ENCODE measurements at regions not wholly inside any gene's neighbourhood (a gene's known extent, or its start where the extent isn't known, plus 50 kb on each side); places are given as distances from the start of the nearest gene placed in this dataset.

- ATAC-seq: no peak
- no peak for TF ChIP-seq ZC3H10 (CRISPR knock-in tag; IDR thresholded peaks at IDR 0.05)
- no peak for TF ChIP-seq TSHZ2 (CRISPR knock-in tag; IDR thresholded peaks at IDR 0.05)
- no peak for TF ChIP-seq ZFP3 (CRISPR knock-in tag; IDR thresholded peaks at IDR 0.05)
- no peak for TF ChIP-seq ZNF8 (CRISPR knock-in tag; IDR thresholded peaks at IDR 0.05)
- TF ChIP-seq BACH2 (CRISPR knock-in tag; IDR thresholded peaks at IDR 0.05; ENCODE audit: borderline replicate concordance): no peak
- TF ChIP-seq POU6F1 (CRISPR knock-in tag; IDR thresholded peaks at IDR 0.05; ENCODE audit: borderline replicate concordance, low read depth): no peak
- TF ChIP-seq ZNF565 (CRISPR knock-in tag; conservative IDR thresholded peaks at IDR 0.05; ENCODE audit: low read depth): no peak
- no peak for TF ChIP-seq PATZ1 (CRISPR knock-in tag; IDR thresholded peaks at IDR 0.05; ENCODE audit: borderline replicate concordance)
- TF ChIP-seq CSDC2 (CRISPR knock-in tag; IDR thresholded peaks at IDR 0.05): no peak
- TF ChIP-seq TCF4 (CRISPR knock-in tag; IDR thresholded peaks at IDR 0.05; ENCODE audit: borderline replicate concordance): no peak
Measured at GRCh38 chr3:21229426-21230135, 521.4 kb downstream of the ZNF385D start.

- no peak for ATAC-seq
- TF ChIP-seq BACH2 (CRISPR knock-in tag; IDR thresholded peaks at IDR 0.05; ENCODE audit: borderline replicate concordance): no peak
- TF ChIP-seq ZNF70 (CRISPR knock-in tag; IDR thresholded peaks at IDR 0.05): no peak
- TF ChIP-seq PPARA (CRISPR knock-in tag; IDR thresholded peaks at IDR 0.05; ENCODE audit: borderline replicate concordance): no peak
- TF ChIP-seq ZNF8 (CRISPR knock-in tag; IDR thresholded peaks at IDR 0.05): no peak
- no peak for TF ChIP-seq ARNTL (CRISPR knock-in tag; IDR thresholded peaks at IDR 0.05; ENCODE audit: borderline replicate concordance, low read depth)
- TF ChIP-seq CSDC2 (CRISPR knock-in tag; IDR thresholded peaks at IDR 0.05): no peak
- TF ChIP-seq GLIS3 (CRISPR knock-in tag; IDR thresholded peaks at IDR 0.05): no peak
- no peak for TF ChIP-seq TOX (CRISPR knock-in tag; IDR thresholded peaks at IDR 0.05; ENCODE audit: borderline replicate concordance)
- TF ChIP-seq ISL1 (CRISPR knock-in tag; IDR thresholded peaks at IDR 0.05): no peak
- TF ChIP-seq RARB (CRISPR knock-in tag; IDR thresholded peaks at IDR 0.05): no peak
- no peak for TF ChIP-seq POU6F1 (CRISPR knock-in tag; IDR thresholded peaks at IDR 0.05; ENCODE audit: borderline replicate concordance, low read depth)
- no peak for TF ChIP-seq PATZ1 (CRISPR knock-in tag; IDR thresholded peaks at IDR 0.05; ENCODE audit: borderline replicate concordance)
- TF ChIP-seq SNAI2 (CRISPR knock-in tag; IDR thresholded peaks at IDR 0.05): no peak
- no peak for TF ChIP-seq CREB5 (CRISPR knock-in tag; IDR thresholded peaks at IDR 0.05; ENCODE audit: low read depth)
- TF ChIP-seq ZC3H10 (CRISPR knock-in tag; IDR thresholded peaks at IDR 0.05): no peak
Measured at GRCh38 chr3:21226086-21226485, 524.9 kb downstream of the ZNF385D start.

All from SK-N-SH treated with all-trans-retinoic acid at 6 μM for 48 hours (cell line).